ACC112 (cell line): ENCODE measurements at regions not wholly inside any gene's neighbourhood (a gene's known extent, or its start where the extent isn't known, plus 50 kb on each side); places are given as distances from the start of the nearest gene placed in this dataset.
"Not testable (repeated sequence)": the region's sequence is repeated elsewhere in the genome, so short reads cannot be mapped to it uniquely, and the experiment has no call there.

Experiments
- H2AFZ ChIP-seq: fragments of 200-600 bp; sonication (generic); one replicate; pipeline ENCODE4 v1.6.0; 2017; ENCODE audit warnings: antibody characterized with exemption, low read length; ENCODE audit not compliant: unreplicated experiment
- H3K27ac ChIP-seq: fragments of 200-600 bp; sonication (generic); 2 replicates; pipeline ENCODE4 v1.5.1; 2014; ENCODE audit warnings: low read depth, mild to moderate bottlenecking, antibody characterized with exemption, low read length, moderate library complexity
- H3K27me3 ChIP-seq: fragments of 200-600 bp; sonication (generic); 2 replicates; pipeline ENCODE4 v1.6.1; 2014; ENCODE audit warnings: mild to moderate bottlenecking, antibody characterized with exemption, low read length, moderate library complexity, mixed read lengths; ENCODE audit not compliant: insufficient read depth
- H3K36me3 ChIP-seq: fragments of 200-600 bp; sonication (generic); 2 replicates; pipeline ENCODE4 v1.6.1; 2016; ENCODE audit warnings: mild to moderate bottlenecking, antibody characterized with exemption, low read length, moderate library complexity, mixed read lengths; ENCODE audit not compliant: insufficient read depth
- H3K4me1 ChIP-seq: fragments of 200-600 bp; sonication (generic); one replicate; pipeline ENCODE4 v1.6.1; 2016; ENCODE audit warnings: low read length, mixed read lengths; ENCODE audit not compliant: insufficient read depth, unreplicated experiment, control insufficient read depth
- H3K4me3 ChIP-seq: fragments of 200-600 bp; sonication (generic); 2 replicates; pipeline ENCODE4 v1.5.1; 2014; ENCODE audit warnings: mild to moderate bottlenecking, low read depth, low read length
- H3K79me2 ChIP-seq: fragments of 200-600 bp; sonication (generic); one replicate; pipeline ENCODE4 v1.6.0; 2016; ENCODE audit warnings: low read length; ENCODE audit not compliant: control insufficient read depth, unreplicated experiment, insufficient read depth

GRCh38 chr3:36656873-36657272, 107.5 kb downstream of the DCLK3 start:
- H3K4me1 ChIP-seq = no peaks in the 10 kb centered on the region
- H3K27me3 ChIP-seq = no peaks in the 10 kb centered on the region
- H3K4me3 ChIP-seq = no peak overlapping the region
- H3K27ac ChIP-seq = no peak overlapping the region
- H2AFZ ChIP-seq = no peak overlapping the region
- no peaks in the 10 kb centered on the region for H3K36me3 ChIP-seq
- no peaks in the 10 kb centered on the region for H3K79me2 ChIP-seq

GRCh38 chr3:36653095-36653494, 111.3 kb downstream of the DCLK3 start:
- Histone ChIP-seq H3K27me3 (no peaks in the 10 kb centered on the region), H3K4me1 (peaks cover 24% of the 10 kb centered on the region), H2AFZ (no peak overlapping the region), H3K79me2 (no peaks in the 10 kb centered on the region), H3K4me3 (no peak overlapping the region), H3K27ac (no peak overlapping the region), H3K36me3 (no peaks in the 10 kb centered on the region)

GRCh38 chr3:36652104-36652503, 112.2 kb downstream of the DCLK3 start:
- Histone ChIP-seq H2AFZ (no peak overlapping the region), H3K79me2 (no peaks in the 10 kb centered on the region), H3K4me1 (peaks cover 31% of the 10 kb centered on the region), H3K27me3 (no peaks in the 10 kb centered on the region), H3K27ac (no peak overlapping the region), H3K36me3 (no peaks in the 10 kb centered on the region), H3K4me3 (no peak overlapping the region)

- Histone ChIP-seq H3K4me3 (no peak overlapping the region), H3K27me3 (no peaks in the 10 kb centered on the region), H3K4me1 (peaks cover 31% of the 10 kb centered on the region), H2AFZ (no peak overlapping the region), H3K36me3 (no peaks in the 10 kb centered on the region), H3K27ac (peak overlapping the region; percentile 42), H3K79me2 (no peaks in the 10 kb centered on the region)
These were observed 114.1 kb downstream of the DCLK3 start for GRCh38 chr3:36650271-36650671.

GRCh38 chr3:36649125-36649524, 115.2 kb downstream of the DCLK3 start:
- H2AFZ ChIP-seq = no peak overlapping the region
- no peaks in the 10 kb centered on the region for H3K79me2 ChIP-seq
- H3K27me3 ChIP-seq = no peaks in the 10 kb centered on the region
- H3K36me3 ChIP-seq = no peaks in the 10 kb centered on the region
- peak overlapping the region; percentile 72 for H3K27ac ChIP-seq
- peaks cover 31% of the 10 kb centered on the region for H3K4me1 ChIP-seq
- no peak overlapping the region for H3K4me3 ChIP-seq

GRCh38 chr3:36648241-36649034, 115.9 kb downstream of the DCLK3 start:
- H3K79me2 ChIP-seq = no peaks in the 10 kb centered on the region
- peak overlapping the region; percentile 3; the same call in 1 of the 2 replicates for H3K4me3 ChIP-seq
- H3K27ac ChIP-seq = peak overlapping the region; percentile 72
- H3K4me1 ChIP-seq = peaks cover 31% of the 10 kb centered on the region
- H3K36me3 ChIP-seq = no peaks in the 10 kb centered on the region
- no peak overlapping the region for H2AFZ ChIP-seq
- H3K27me3 ChIP-seq = no peaks in the 10 kb centered on the region

- H3K4me1 ChIP-seq = peaks cover 31% of the 10 kb centered on the region
- H2AFZ ChIP-seq = no peak overlapping the region
- H3K27me3 ChIP-seq = no peaks in the 10 kb centered on the region
- H3K36me3 ChIP-seq = no peaks in the 10 kb centered on the region
- H3K4me3 ChIP-seq = no peak overlapping the region
- H3K27ac ChIP-seq = peak overlapping the region; percentile 72
- no peaks in the 10 kb centered on the region for H3K79me2 ChIP-seq
These were observed 116.9 kb downstream of the DCLK3 start for GRCh38 chr3:36647423-36647853.

- peaks cover 8% of the 10 kb centered on the region for H3K4me1 ChIP-seq
- no peak overlapping the region for H3K27ac ChIP-seq
- no peaks in the 10 kb centered on the region for H3K79me2 ChIP-seq
- H3K4me3 ChIP-seq = no peak overlapping the region
- H3K27me3 ChIP-seq = no peaks in the 10 kb centered on the region
- H3K36me3 ChIP-seq = no peaks in the 10 kb centered on the region
- H2AFZ ChIP-seq = no peak overlapping the region
These were observed 121.2 kb downstream of the DCLK3 start for GRCh38 chr3:36643192-36643591.

- Histone ChIP-seq H3K27ac (no peak overlapping the region), H3K4me3 (no peak overlapping the region), H3K36me3 (no peaks in the 10 kb centered on the region), H3K79me2 (no peaks in the 10 kb centered on the region), H3K4me1 (no peaks in the 10 kb centered on the region), H3K27me3 (no peaks in the 10 kb centered on the region), H2AFZ (no peak overlapping the region)
These were observed 128.6 kb downstream of the DCLK3 start for GRCh38 chr3:36635731-36636130.

- H3K4me3 ChIP-seq, H2AFZ ChIP-seq, H3K27me3 ChIP-seq, H3K4me1 ChIP-seq, H3K79me2 ChIP-seq, H3K36me3 ChIP-seq, H3K27ac ChIP-seq: not testable (repeated sequence)
These were observed 130.5 kb downstream of the DCLK3 start for GRCh38 chr3:36633897-36634296.

GRCh38 chr3:36633060-36633459, 131.3 kb downstream of the DCLK3 start:
- Histone ChIP-seq H3K27me3 (no peaks in the 10 kb centered on the region), H2AFZ (no peak overlapping the region), H3K36me3 (no peaks in the 10 kb centered on the region), H3K4me3 (no peak overlapping the region), H3K27ac (no peak overlapping the region), H3K79me2 (no peaks in the 10 kb centered on the region), H3K4me1 (no peaks in the 10 kb centered on the region)
